Ecto neural progenitor cell (in vitro differentiated cells): ENCODE measurements at regions not wholly inside any gene's neighbourhood (a gene's known extent, or its start where the extent isn't known, plus 50 kb on each side); places are given as distances from the start of the nearest gene placed in this dataset.
A peak's percentile ranks its signal among the peaks of the same experiment; 100 is the strongest.

Experiments
- DNase-seq: peaks from one replicate; pipeline ENCODE4 v3.0.0-alpha.2; 2018; ENCODE audit warnings: low spot score

DNA sequence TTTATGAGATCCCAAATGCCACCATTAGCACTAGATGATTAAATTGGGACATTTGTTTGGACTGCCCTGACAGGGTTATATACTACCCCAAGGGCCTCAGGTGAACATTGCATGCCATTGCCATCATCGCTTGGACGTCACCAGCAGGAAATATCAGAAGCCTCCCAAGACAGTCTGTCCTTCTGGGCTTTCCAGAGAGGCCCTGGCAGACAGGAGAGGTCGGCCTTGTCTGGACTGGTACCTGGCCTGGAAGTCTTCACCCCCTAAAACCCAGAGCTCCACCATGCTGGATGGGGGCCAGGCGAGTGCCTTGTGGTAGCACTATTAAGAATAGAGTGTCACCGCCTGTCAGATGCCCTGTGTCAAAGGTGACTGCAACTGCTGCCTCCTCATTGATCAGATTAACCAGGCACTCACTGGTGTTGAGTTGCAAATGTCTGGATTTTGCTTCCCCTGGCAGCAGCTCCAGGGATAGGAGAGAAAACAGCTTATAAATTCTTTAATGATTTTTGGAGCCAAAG, 324.1 kb upstream of the RASGRP1 start:
- peak; percentile 50 for DNase-seq

DNA sequence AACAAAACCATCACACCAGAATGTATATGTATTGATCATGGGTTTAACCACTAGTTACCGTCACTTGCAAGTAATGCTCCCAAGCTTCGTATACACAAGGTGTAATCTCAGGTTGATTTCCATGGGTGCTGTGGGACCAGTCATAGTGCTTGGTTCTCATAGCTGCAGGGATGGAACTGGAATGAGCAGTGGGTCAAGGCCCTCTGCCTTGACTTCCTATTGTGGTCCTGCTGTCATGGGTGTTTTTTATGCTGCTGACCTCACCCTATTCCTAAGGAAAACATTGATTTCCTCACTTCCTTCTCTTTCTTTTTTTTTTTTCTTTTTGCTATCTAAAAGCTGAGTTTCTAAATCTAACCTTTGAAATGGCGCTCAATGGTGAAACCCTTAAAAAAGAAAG, 325.6 kb upstream of the RASGRP1 start:
- DNase-seq: no peak

DNA sequence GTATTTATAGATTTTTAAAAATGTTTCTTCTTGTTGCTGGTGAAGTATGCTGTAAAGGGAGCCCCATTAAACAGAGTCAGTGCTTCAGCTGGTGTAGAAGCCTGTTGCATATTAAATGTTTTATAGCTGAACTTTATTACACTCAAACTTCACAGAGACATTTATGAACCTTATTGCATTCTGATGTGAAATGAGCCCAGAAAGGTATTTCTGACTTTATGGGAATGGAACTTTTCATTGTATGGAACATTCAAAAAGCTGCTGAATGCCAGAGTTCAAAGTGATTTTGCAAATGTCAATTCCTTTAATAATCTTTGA, 329.3 kb upstream of the RASGRP1 start:
- no peak for DNase-seq

DNA sequence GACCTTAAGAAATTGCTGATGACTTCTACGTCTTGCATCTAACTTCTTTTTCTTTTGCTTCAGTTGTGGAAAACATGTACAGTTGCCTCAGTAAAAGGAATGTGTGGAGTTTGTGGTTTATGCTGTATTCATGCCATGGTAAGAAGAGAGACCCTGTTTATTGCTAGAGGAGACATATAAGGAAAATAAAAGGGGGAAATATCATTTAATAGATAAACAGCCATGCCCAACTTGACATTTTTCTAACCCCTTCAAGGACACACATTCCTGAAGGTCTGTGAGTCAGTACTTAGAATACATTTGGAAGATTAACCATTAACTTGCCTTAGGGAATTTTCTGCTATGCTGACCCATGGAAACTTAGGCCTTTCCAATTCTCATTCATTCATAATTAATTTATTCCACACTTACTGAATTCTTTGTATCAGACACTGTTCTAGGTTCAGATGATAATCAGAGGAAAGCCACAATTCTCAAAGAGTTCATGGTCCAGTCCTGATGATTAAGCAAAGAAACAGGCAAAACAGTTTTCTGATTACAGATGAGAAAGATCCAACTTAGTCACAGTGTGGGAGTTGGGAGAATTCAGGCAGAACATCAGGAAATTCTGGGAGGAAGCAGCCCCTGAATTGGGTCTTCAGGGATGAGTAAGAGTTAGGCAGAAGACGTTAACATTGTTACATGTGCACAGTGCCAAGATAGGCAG, 329.8 kb upstream of the RASGRP1 start:
- DNase-seq: no peak

DNA sequence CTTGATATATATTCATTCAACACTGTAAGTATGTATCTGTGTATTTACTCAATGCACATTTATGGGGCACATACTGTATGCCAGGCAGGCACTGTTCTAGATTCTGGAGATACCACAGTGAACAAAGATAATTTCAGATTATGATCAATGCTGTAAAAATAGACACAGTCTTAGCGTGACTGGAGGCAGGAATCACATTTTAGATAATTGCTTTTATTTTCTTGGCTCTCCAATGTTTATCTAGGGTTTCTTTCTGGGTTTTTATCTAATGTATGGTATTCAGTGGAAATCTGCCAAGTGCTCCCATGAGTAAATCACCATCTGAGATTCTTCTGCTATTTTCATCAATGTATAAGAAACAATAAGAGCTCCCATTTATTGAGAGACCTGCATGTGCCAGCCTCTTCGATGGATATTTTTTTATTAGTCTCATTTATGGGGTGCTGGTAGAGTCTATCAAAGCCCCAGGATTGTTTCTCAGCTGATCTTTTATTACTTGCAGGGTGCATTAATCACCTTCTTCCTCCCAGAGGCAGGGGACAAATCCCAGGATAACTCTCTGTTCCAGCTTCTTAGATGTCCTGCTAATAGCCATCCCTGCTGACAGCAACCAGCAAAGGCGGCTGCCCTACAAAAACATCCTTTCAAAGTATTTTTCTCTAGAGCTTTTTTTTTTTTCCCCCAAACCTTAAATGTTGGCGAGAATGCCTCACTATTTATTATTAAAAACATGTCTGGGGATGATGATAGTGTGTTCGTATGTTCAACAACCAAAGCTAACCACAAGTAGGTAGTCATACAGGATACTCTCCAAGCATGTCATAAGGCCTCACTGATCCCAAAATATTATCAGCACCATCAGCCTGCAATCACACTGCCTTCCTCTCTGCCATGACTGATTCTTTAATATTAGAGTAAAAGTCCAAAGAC, 331.0 kb upstream of the RASGRP1 start:
- no peak for DNase-seq

DNA sequence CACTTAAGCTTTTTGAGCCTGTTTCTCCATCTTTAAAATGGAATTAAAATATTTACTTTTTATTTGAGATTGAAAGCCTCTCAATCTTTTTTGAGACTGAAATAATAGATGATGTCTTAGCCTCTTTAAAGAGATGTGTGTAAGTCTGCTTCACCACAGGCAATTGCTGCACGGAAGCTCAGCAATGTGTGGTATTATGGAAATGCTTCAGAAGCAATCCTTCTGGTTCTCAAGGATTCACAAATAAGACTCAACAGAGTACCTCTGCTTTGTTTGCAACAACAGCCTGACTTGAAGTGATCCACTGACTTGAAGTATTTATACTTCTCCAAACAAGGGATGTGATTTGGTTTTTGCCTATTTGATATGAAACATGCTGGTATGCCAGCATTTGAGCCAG, 332.0 kb upstream of the RASGRP1 start:
- DNase-seq: no peak

DNA sequence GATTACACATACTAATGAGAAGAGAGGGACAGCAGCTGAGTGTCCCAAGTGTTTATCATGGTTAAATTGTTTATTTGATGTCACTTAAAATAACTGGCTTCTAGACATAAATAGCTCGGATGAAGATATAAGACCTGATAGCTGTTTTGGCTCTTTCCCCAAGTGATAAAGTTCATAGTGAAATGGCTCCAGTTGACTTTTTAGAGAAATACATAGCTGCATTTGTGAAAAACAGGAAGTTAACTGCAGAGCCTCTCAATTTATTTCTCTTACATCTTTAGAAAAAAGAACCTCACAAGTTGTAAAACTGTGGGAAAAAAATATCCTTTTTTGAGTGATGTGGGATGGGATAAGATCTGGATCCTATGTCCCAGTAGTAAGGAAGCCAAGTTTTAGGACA, 332.9 kb upstream of the RASGRP1 start:
- DNase-seq: no peak

DNA sequence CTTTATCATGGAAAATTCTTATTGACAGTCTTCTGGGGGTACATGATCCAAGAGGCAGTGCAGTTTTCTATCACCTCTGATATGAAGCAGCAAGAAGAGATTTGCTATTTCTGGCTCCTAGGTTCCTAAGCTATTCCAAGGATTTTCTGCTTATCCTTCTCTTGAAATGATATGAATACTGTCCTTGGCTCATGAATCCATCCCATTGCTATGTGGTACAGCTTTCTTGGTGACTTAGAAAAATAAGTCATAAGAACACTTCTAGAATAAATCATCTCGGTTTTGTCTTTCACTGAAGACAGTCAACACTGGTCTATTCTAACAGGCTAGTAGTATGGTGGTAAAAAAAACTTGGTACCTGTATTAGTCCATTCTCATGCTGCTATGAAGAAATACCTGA, 333.6 kb upstream of the RASGRP1 start:
- no peak for DNase-seq

DNA sequence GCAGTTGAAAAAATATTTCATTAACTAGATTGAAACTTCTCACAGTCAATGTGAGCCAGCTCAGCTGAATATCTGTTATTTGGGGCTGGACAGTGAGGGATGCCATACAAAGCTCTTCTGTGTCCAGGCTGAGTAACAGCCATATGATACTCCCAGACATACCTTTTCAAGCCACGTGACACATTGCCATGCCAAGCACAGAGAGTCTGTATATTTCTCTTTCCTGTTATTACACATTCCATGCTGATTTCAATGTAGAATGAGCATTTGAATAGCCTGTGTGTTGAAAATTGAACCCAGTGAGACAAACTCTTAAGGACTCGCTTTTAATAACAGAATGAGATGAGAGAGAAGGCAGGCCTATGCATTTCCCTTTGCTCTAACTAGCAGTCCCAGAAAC, 334.7 kb upstream of the RASGRP1 start:
- no peak for DNase-seq

DNA sequence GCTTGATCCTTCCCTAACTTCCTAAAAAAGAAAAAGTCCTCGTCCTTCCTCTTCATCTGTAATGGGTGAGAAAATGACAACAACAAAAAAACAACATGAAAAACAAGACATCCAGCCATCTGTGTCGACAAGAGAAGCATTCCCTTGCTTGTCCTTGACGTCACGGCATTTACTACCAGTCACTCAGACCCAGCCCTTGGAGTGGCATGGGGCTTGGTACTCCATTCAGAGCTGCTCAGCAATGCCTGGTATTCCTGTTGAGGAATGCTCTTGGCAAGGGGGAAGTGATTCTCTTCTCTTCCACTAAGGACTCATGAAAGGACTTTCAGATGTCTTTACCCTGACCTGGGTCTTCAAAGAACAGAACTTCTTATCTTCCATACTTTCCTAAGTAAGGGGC, 339.7 kb upstream of the RASGRP1 start:
- DNase-seq: no peak

DNA sequence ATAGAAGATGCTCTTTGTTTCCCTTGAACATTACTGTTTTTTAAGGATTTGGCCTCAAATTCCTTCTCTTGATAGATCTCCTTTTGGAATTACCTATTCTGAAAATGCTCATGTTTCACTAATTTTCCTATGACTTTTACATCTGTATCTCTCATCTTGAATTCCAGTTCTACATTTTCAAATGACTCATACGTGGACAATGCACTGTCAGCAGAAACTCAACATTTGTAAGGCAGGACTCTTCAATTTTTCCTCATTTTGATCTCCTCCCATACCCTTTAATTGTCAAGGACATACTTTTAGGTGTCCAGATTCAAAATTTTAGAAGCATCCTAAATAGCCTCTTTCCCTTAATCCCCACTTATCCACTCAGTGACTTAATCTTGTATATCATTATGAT, 341.0 kb upstream of the RASGRP1 start:
- no peak for DNase-seq

DNA sequence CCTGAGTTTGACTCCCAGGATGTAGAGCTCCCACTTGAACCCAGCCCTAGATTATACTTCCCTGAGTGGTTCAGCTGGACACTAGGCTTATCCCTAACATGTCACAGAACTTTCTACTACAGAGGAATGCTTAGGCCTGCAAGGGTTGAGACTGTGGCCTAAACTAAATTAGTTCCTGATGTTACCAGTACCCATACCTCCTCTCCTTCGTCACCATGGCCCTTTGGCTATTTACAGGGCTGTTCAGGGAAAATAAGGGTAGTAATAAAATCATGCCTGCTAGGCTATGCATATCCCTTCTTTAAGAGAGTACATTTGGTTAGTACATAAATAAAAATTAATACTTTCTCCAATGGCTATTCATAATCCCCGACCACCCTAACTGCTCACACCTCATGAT, 356.4 kb upstream of the RASGRP1 start:
- no peak for DNase-seq

DNA sequence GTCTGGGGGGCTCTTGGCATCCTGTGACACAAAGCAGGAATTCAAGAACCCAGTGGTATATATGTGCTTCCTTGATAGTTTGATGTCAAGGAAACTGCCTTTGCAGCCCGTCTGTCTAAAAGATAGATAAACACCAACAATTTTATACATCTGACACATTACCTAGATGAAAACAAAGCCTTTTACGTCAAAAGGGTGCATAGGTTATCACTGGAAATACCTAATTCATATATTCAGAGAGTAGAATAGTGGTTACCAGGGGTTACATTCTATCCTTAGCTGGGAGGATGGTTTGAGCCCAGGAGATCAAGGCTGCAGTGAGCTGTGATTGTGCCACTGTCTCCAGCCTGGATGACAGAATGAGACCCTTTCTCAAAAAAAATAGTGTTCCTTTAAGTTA, 356.9 kb upstream of the RASGRP1 start:
- DNase-seq: no peak

DNA sequence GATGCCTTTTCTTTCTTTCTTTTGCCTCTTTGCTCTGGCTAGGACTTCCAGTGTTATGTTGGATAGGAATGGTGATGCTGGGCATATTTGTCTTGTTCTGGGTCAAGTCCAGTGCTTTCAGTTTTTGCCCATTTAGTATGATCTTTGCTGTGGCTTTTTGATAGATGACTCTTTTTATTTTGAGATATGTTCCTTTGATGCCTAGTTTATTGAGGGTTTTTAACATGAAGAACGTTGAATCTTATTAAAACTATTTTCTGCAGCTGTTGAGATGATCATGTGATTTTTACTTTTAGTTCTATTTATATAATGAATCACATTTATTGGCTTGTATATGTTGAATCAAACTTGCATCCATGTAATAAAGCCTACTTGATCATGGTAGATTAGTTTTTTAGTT, 363.8 kb upstream of the RASGRP1 start:
- no peak for DNase-seq

DNA sequence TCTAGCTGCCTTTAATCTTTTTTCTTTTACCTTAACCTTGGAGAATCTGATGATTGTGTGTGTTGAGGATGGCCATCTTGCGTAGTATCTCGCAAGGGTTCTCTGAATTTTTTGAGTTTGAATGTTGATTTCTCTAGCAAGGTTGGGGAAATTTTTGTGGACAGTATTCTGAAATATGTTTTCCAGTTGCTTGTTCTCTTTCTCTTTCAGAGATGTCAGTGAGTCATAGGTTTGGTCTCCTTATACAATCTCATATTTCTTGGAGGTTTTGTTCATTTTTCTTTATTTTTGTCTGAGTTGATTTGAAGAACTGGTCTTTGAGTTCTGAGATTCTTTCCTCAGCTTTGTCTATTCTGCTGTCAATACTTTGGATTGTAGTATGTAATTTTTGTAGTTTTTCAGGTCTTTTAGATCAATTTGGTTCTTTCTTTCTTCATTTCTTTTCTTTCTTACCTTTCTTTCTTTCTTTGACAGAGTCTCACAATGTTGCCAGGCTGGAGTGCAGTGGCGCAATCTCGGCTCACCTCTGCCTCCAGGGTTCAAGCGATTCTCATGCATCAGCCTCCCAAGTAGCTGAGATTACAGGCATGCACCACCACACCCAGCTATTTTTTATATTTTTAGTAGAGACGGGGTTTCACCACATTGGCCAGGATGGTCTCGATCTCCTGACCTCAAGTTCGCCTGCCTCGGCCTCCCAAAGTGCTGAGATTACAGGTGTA, 366.4 kb upstream of the RASGRP1 start:
- DNase-seq: no peak

DNA sequence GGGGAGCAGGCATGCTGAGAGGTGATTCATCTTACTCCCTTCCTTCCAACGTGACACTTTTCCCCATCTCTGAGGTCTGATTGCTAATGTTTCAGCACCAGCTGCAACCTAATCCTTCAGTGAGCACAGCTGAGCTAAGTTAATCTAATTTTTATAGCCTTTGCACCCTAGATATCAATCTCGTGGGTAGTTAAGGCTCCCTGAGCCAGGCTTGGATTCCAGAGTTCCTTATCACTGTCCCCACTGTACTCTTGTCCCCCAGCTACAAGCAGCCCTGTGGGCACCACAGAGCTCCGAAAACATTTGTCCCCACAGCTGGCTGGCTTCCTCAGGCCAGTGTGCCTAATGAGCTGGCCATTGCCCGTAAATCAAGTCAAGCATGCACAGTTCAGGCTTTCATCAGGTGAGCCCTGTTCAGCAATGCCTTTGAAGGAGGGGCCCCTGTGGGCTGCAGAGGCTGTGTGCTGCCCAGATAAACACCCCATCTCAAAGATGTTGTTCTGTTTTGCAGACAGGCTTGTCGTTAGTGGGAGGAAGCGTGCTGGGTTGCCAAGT, 376.9 kb upstream of the RASGRP1 start:
- DNase-seq: no peak

DNA sequence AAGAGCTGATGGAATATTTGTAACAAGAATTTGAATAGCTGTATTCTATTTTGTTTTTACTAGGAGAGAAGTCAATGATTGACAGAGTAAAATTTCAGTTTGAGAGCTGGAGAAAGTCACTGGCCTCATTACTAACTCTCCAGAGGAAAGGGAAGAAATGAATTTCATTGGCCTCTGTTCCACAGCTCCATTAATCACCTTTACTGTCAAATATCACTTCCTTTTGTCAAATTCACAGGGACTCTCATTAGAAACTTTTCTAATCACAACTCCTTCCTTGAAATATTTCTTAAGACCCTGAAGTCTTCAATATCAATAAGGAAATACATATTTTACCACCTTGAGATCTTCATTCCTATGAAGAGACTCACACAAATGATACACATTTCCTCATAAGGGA, 379.9 kb upstream of the RASGRP1 start:
- no peak for DNase-seq

DNA sequence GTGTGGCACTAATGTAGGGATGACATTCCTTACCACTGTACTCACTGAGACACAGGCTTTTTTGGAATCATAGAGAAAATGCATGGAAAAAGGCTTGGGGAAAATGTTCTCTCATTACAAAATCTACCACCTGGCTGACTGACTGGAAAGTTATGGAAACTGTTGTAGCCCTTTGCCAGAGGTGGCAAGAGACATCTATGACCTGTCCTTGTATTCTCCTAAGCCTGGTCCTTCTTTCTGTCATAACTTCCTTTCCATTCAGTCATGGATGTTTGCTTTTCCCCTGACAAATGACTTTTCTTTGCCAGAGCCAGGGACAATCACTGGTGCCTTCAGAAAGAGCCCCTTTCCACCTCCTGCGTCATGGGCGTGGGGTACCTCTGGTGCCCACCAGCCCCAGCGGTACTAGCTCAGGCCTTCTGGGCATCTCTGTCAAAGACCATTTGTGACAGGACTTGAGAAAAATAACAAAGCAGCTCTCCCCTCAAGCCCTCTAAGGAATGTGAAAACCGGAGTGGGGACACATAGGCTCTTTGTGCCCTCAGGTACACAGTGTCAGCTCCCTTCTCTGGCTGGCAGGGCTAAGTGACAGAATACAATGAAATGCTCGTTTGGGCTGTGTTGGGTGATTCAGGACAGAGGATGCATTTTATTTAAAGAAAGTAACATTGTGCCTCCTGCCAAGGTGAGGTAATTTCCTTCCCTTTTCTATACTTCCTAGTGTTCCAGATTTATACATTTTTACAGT, 381.1 kb upstream of the RASGRP1 start:
- no peak for DNase-seq

DNA sequence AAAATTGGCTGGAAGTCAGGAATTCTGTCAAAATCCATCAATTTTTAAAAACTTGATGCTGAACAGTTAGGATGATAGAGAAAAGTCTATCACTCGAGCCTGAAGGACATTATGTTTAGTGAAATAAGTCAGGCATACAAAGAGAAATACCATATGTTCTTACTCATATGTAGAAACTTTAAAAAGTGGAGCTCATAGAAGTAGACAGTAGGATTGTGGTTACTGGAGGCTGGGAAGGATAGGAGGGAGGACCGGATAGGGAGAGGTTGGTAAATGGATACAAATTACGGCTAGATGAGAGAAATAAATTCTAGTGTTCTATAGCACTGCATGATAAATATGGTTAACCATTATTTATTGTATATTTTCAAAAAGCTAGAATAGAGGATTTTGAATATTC, 389.5 kb upstream of the RASGRP1 start:
- no peak for DNase-seq

DNA sequence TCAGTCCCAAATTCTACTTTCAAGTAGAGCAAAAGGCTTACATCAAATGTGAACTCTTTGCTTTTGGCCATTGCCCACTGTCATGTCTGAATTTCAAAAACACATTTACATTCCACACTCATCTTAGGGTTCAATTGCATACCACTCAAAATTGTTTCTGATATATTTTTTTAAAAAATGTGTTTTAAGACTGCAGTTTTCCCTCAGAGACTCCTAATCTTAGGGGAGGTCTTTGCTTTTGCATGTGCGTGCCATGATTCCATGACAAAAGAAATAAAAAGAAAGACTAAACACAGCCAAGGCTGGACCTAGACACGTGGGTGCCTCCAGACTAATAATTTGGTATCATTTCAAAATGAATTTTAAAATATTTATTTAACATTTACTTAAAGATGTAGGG, 396.8 kb upstream of the RASGRP1 start:
- no peak for DNase-seq

DNA sequence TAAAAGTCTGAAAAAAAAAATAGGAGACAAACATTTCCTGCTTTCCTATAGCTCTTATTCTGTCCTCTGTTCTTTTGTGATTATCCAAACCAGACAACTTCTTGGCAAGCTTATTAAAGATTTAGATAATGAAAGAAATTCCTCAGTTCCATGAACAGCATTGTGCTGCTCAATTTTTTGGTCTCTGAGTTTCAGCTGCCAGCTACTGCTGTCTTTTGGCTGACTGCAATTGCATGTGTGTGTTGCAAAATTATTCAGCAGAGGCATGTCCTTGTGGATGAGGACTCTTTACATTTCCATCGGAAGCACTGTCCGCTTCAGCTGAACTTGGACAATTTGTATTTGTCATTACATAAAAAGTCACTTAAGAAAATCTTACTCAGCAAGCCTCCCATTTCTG, 397.3 kb upstream of the RASGRP1 start:
- DNase-seq: no peak

DNA sequence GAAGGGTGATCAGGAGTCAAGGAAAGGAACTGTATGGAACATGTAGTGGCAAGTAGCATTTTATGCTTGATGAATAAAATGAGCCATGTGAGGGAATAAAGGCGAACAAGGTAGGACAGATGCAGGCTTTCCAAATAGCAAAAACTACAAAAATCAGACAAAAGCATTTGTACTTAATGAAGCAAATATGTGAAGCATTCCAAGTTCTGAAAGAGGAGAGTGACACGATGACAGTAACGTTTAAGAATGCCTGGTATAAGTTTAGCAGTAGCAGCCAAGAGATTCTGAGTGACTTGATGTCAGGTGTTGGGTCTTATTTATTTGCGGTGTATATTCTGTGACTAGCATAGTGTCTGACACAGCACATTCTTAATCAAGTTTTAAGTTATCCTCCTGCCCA, 408.2 kb upstream of the RASGRP1 start:
- no peak for DNase-seq
